ENCODE measurements at regions not wholly inside any gene's neighbourhood (a gene's known extent, or its start where the extent isn't known, plus 50 kb on each side); places are given as distances from the start of the nearest gene placed in this dataset.

GRCh38 chr16:64481497-64481896 is 640.4 kb downstream of the CDH11 start:
- TF ChIP-seq CTCF (IDR thresholded peaks at IDR 0.05), result no peak
- TF ChIP-seq POLR2A (IDR thresholded peaks at IDR 0.05), result no peak
